GM18507 (cell line): ENCODE measurements at regions not wholly inside any gene's neighbourhood (a gene's known extent, or its start where the extent isn't known, plus 50 kb on each side); places are given as distances from the start of the nearest gene placed in this dataset.
A peak's percentile ranks its signal among the peaks of the same experiment; 100 is the strongest.
"Not testable (repeated sequence)": the region's sequence is repeated elsewhere in the genome, so short reads cannot be mapped to it uniquely, and the experiment has no call there.

Source experiments
- DNase-seq: peaks from one replicate; pipeline ENCODE4 v3.0.0; 2011; ENCODE audit warnings: low read depth; ENCODE audit not compliant: insufficient read length; ENCODE audit errors: extremely low spot score
- FAIRE-seq: peaks from 2 replicates; lab custom pipeline; 2011; peaks lifted over from hg19 to GRCh38; lab: Jason Lieb, UNC

DNA sequence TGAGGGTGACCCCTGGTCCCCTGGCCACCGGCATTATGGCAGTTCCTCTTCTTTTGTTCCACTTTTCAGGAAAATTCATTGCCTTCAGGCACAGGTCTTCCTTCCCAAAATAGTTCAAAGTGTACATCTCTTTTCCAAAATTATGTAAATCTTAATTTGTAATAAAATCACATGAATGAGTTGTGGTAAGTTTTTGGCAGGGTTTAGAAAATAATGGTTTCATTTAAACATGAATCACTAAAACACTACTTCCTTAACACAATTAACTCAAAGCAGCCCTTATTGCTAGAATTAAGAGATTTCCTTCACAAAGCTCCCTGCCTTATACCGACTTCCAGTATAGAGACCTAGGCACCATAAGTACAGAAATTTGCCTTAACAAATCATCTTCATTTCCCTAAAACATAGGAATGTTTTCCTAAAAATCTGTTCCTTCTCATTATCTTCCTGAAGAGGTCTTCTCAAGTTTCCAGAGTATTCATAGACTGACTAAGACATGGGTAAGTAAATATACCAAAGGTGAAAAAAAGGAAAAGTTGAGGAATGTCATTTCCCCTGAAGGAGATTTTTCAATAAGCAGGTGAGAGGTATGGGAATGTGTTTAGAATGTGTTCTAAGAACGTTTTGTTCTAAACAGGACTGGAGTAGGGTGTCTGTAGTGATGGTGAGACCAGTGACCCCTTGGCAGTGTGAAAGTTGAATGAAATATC lies 148.2 kb upstream of the CITED2 start:
- FAIRE-seq (no peak), DNase-seq (no peak)

DNA sequence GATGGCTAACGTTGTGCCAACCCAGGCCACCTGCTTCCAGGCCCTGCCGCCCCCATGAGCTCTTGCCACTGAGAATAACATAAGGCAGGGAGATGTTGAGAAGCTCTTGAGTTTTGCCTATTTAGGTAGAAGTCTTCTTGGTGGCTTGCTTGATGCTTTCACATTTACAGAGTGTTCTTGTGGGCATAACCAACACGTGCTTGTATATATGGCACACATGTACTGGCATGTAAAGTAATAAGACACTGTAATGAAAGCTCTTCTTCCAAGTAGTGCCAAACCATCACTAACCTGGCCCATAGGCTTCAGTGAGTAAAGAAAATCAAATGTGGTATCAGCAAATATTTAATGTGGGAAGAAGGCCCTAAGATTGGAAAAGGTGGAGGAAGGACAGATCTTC lies 146.9 kb upstream of the CITED2 start:
- no peak for FAIRE-seq
- no peak for DNase-seq

DNA sequence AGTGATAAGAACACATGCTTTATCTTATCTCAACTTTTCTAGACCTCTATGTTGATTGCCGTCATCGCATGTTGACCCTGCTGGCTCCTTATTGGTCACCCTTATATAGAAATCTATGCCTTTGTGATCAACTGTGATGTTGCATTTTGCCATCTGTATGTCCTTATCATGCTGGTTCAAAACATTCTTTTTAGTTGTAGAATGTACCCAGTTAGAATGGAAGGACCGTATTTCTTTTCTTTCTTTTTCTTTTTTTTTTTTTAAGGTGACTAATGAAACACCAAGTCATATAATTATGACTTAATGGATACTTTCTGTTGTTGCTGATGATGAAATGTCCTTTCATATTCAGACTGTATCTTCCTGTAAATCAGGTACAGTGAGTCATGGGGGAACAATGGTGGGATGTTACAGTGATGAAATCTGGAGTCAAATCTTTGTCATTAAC lies 145.9 kb upstream of the CITED2 start:
- no peak for FAIRE-seq
- DNase-seq: no peak

DNA sequence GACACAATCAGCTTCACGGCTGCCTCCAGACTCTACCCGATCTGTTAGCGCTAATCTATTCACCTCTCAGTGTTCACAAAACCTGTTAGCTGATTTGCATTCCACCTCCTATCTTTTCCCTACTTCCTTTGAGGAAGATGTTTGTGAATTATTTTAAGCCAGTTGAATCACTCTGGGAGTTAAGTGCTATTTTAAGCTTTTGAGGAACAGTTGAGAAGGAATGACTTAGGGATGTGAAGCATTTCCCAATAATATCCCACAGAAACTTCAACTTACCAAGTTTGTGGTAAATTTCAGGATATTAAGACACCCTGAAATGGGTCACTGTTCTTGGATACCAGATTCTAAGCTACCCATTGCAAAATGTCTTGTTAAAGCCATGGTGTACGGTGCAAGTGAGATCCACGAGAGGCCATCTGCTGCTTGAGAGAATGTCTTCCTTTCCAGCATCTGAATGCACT lies 145.2 kb upstream of the CITED2 start:
- DNase-seq (no peak), FAIRE-seq (no peak)

DNA sequence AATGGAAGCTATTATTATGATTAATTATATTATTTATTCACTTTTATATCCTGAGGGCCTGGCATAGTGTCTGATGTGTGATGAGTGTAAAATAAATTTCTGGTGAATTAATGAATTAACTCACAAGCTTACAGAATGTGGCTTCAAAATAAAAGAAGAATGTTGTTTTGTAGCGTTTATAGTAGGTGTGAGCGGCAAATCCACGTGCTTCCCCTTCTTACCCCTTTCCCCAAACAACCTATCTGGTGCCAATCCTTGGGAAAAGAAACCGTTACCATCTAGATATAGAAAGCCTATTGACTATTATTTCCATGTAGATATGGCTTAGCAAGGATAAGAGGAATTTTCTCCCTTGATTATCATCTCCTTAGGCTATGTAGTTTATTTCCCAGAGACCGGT lies 144.6 kb upstream of the CITED2 start:
- DNase-seq (no peak), FAIRE-seq (no peak)

DNA sequence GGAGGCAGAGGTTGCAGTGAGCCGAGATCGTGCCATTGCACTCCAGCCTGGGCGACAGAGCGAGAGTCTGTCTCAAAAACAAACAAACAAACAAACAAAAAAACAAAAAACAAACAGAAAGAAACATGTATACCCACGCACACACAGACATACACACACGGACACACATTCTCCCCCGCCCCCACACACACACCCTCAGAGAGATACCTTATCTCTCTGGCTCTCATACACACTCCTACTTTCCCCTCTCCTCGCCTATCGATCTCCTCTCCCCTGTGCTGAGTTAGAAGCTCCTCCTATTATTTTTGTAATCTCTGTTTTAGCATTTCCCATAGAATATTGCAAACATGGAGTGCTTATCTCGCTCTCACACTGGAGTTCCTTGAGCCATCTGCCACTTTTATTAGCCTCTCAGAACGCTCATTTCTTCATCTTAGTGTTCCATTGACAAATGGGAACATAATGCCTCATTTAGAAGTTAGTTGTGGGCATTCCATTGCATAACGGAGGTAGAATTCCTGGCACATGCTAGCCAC lies 144.2 kb upstream of the CITED2 start:
- FAIRE-seq (no peak), DNase-seq (no peak)

- not testable (repeated sequence) for FAIRE-seq
These were observed 143.6 kb upstream of the CITED2 start for GRCh38 chr6:139517998-139518555.

DNA sequence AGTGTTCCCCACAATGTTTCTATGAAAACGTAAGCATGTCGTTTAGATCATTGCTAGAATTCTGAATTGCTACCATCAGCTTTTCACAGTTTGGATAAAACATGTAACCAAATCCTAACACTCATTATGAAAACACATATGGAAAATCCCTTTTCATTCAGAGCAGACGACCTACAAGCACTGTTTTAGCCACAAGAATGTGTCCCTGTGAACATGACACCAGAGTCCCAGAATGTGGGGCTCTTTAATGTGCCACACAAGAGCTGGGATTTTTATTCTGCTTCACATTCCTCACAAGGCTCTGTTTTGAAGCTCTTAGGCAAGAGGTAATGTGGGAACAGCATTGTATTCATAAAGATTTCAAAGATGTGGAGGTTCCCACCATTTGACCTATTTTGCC lies 141.1 kb upstream of the CITED2 start:
- FAIRE-seq (no peak), DNase-seq (no peak)

More at GRCh38 chr6:139517998-139518555, 143.6 kb upstream of the CITED2 start:
- DNase-seq: not testable (repeated sequence)

DNA sequence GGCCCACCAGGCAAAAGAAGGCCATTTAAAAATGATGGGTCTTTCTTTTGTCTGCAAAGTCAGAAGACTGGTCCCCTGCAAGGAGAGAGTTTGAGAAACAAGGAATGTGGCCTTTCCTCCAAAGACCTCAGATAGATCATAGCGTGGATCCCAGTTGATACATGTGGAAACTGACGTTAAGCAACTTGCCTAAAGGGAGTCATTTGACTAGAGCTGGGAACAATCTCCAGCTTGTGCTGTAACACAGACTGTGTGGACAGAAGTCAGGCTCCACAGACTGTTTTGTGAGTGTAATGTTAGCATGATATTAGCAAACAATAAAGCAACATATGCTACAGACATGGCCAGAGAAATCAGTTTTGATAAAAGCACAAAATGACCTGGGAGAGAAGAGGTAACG lies 140.4 kb upstream of the CITED2 start:
- FAIRE-seq: no peak
- DNase-seq: no peak

DNA sequence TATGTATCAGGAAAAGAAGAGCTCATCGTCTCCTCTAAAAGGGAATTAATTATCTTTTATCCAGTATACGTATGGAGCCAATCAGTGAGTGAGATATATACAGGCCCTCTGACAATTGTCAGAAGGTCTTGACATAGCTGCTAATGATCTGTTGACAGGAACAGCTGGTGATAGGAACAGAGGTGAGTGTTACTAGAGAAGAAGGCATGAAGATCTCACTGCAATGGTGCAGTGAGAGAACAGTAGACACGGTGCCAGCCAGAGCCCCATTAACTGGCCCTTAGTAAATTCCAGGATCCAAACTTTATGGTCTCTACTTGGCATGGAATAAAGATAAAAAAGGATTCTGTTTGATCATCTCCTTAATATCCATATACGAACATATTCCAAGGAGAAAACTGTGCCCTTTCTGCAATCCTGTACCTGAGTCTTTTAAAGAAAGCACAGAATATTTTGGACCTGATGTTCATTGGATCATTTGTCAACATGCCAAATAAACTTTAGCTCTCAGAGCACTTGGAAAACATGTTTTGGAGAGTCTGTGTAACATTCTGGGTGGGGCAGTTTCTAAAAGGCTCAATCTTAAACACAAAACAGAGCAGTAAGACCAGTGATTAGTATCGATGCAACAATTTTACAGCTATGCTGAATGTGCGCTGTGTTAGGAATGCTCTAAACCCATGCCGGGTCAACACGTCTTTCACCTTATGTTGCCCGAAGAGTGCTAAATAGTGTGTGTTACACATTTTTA lies 135.8 kb upstream of the CITED2 start:
- FAIRE-seq (no peak), DNase-seq (no peak)

DNA sequence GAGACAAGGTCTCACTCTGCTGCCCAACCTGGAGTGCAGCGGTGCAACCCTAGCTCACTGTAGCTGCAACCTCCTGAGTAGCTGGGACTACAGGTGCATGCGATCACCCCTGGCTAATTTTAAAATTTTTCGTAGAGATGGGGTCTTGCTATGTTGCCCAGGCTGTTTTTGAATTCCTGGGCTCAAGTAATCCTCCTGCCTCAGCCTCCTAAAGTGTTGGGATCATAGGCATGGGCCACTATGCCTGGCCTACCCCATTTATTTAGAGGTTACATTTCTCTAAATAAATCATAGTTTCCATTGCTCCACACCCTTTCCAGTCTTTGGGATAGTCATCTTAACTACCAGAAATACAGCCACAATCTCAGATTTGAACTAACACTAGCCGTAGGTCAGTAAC lies 134.7 kb upstream of the CITED2 start:
- no peak for DNase-seq
- no peak for FAIRE-seq

GRCh38 chr6:139508576-139508975 lies 134.1 kb upstream of the CITED2 start:
- no peak for FAIRE-seq
- DNase-seq: no peak

DNA sequence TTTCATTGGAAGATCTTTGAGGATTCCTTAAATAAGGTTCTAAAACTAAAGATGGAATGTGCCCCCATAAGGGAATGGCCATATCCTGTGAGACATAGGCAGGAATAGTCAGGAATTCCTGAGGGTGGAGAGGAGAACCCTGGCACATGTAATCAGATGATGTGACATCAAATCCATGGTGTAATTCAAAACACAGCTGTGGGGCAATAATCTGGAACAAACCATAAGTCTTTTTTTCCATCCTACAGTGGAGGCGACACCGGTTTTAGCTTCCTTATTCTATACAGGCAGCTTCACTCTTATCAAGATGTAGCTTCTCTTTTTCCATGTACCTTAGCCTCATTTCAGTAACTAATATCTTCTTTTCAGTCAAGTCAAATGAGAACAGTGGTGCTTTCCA lies 133.6 kb upstream of the CITED2 start:
- DNase-seq (no peak), FAIRE-seq (no peak)

DNA sequence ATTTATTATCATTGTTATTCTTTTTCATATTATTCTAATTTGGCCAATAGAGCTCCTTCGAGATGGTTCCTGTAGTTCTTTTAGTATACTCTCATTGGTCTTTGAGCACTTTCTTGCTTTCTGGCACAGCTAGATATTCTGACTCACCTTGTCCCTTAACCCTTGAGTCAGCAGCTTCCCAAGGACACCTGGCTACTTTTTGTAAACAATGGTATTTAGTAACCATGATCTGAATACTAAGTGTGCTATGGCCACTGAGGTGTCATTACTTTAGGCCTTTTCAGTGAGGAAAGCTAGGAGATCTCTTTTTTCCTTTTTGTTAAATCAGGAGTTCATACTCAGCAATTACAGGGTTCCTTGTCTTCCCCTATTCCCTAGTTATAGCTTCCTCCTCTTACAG lies 126.5 kb upstream of the CITED2 start:
- no peak for FAIRE-seq
- DNase-seq: no peak

GRCh38 chr6:139498715-139499114 lies 124.3 kb upstream of the CITED2 start:
- FAIRE-seq (no peak), DNase-seq (no peak)

GRCh38 chr6:139497345-139497961 lies 123.0 kb upstream of the CITED2 start:
- FAIRE-seq (no peak), DNase-seq (no peak)

GRCh38 chr6:139496654-139497344 lies 122.4 kb upstream of the CITED2 start:
- FAIRE-seq (no peak), DNase-seq (no peak)

DNA sequence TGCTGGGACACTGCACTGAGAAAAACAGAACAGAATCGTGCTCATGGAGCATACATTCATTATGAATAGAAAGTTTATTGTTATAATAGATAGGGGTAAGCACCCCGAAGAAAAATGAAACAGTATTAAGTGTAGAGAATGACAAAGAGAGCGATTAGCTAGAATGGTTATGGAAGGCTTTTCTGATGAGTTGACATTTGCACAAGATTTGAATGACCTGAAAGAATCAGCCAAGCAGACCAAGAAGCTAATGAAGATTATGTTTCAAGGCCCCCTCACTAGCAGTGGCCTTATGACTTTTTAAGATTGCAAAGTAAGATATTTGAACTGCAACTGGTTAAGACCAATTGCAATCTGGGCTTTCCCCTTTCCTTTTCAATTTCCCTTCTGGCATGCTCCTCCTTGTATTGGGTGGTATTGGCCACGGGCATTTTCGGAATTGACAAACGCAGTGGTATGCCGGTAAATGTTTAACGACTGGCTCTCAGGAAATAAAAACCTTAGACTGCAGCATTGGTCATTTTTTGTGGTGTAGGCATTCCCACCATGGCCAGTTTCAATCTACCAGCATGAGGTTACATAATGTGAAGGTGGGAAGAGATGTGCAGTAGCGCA lies 120.0 kb upstream of the CITED2 start:
- FAIRE-seq: no peak
- no peak for DNase-seq

DNA sequence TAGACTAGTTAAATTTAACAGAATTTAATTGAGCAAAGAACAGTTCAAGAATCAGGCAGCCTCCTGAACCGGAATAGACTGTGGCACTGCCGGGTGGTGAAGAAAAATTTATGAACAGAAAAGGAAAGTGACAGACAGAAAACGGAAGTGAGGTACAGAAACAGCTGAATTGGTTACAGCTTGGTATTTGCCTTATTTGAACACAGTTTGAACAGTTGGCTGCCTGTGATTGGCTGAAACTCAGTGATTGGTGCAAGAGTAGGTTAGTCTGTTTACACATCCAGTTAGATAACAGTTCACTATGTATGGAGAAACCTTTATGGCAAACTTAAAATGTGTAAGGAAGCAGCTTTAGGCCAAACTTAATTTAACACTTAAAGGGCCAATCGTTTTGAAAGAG lies 116.0 kb upstream of the CITED2 start:
- FAIRE-seq: peak; percentile 72
- no peak for DNase-seq
